8988T (cell line): ENCODE measurements at regions not wholly inside any gene's neighbourhood (a gene's known extent, or its start where the extent isn't known, plus 50 kb on each side); places are given as distances from the start of the nearest gene placed in this dataset.

Experiments
- DNase-seq: peaks from one replicate; pipeline ENCODE4 v3.0.0; 2011

DNA sequence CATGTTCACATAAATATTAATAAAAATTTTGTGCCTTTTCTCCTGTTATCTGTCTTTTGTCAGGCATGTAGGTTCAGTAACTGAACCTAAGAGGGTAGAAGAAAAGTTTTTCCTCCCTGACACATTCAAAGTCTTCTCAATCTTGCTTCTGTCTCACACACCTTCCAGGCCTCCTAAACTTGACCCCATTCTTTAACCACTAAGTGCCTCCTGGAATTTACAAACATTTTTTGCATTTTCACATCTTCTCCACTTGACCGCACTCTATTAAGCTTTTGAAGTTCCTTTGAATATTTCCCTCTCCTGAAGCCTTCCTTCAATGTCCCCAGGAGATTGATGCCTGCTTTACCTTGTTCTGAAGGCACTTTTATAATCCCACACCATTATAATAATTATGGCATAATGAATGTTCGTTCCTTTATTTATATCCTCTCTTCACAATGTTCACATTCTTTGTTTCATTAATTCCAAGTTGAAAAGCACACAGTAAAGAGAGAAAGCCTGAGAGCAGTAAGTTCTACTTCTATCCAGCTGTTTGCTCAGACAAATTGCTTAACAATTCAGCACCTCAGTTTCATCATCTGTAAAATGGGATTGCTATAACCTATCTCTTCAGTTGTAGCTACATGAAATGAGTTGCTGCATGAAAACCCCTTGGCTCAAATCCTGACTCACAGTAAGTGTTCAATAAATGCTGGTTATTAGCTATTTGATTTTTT is 184.8 kb upstream of the KLHL29 start:
- DNase-seq, result no peak

- DNase-seq, result no peak
Measured at GRCh38 chr2:23200787-23201114, 184.2 kb upstream of the KLHL29 start.

DNA sequence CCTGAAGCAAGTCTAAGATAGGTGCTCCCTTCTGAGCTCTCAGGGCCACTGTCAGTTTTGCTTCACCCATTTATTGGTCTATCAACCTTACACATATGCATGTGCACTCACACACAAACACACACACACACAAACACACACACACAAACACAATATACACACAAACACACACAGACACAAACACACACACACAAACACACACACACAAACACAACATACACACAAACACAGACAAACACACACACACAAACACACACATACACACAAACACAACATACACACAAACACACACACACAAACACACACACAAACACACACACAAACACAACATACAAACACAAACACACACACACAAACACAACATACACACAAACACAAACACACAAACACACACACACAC is 181.6 kb upstream of the KLHL29 start:
- DNase-seq, result no peak

DNA sequence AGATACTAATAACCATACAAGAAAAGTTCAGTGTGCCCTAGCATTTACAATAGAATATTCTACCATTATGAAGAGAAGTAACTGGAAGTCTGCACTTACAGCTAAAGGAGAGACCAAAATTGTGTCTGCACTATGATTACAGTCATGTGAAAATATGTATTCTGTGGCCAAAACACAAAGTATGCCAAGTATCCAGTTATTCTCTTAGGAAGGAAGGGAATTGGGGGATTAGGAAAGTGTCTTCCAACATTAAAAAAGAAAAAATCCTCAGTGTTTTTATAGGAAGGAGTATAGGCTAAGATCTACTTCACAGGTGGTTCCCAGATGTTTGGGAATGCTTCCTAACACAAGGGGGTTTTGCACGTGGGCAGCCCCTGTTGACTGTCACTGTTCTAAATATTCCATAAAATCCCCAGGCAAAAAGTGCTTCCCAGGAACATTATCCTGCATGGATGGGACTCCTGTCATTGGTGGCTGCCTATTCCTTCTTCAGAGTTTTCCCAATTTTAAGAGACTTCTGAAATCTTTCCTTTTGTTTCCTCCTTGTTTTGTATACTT is 180.2 kb upstream of the KLHL29 start:
- no peak for DNase-seq

GRCh38 chr2:23206650-23207049 is 178.3 kb upstream of the KLHL29 start:
- no peak for DNase-seq

DNA sequence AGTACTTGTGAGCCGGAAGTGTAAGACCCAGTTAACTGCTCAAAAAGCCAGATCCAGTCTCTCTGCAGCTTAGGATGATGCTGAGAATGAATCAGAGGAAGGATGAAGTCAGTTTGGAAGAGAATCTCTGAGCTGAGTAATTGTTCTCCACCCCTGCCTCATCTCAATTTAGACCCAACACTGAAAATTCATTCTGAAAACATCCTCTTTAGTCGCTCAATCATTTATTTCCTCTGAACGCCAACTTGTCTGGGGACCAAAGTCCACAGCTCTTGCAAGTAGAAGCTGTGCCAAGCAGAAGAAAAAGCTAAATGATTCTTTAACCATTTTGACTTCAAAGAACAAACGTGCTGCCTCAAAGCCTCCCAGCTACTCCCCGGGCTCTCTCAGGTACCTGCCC is 177.1 kb upstream of the KLHL29 start:
- no peak for DNase-seq

DNA sequence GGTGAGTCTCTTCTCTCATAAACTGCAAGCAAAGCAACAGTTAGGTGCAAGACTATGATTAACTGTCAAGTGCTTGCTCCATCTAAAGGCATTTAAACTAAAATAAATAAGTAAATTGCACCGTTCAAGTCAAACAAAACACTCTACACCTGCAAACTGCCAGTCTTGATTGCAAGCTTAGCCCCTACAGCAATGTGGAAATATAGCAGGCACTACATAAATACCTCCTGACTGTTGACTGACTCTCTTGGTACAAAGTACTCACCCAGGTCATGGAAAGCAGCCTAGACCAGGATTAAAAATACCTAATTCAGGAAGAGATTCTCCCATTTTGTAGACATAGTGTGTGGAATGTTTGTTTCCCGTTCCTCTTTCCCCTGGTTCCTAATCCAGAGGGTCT is 176.6 kb upstream of the KLHL29 start:
- DNase-seq, result no peak

DNA sequence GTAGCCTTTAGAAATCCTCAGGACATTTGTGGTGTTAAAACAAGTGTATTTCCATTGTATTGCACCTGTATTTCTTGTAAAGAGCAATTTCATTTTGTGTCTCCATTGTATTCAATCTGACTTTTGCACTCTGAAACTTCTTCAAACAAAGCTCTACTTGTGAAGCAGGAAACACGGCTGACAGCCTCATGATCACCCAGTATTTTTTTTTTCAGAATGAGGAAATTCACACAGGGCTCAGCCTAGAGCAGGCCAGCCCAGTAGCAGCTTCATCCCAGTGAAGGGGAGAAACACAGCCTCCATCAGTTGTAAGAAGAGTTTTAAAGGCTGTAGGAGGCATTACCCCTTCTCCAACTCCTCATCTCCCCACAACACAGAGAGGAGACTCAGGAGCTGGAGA is 175.9 kb upstream of the KLHL29 start:
- DNase-seq, result no peak

DNA sequence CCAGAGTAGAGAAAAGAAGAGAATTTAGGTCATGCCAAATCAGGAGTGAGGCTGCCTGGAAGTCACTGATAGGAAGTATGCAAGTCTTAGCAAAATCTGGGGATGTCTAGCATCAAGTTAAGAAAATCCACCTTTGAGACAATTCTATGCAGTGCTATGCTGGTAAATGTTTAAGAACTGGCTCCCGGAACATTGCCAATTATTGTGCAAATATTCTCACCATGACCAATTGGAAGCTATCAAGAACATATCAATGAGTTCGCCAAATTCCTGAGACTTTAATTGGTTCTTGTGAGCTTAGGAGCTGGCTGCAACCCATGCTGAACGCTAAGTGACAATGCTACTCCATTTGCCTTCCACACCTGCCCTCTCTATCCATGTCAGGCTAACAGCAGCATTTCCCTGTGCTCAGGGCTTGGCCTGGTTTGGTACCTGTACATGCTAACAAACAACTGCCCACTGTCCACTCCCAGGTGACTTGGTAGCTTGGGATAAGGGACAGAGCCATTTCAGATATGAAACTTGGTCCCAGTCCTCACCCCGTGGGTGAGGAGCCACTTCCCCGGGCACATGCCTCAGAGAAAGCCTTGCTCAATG is 172.9 kb upstream of the KLHL29 start:
- DNase-seq, result no peak

- no peak for DNase-seq
Measured at GRCh38 chr2:23213196-23213595, 171.8 kb upstream of the KLHL29 start.

DNA sequence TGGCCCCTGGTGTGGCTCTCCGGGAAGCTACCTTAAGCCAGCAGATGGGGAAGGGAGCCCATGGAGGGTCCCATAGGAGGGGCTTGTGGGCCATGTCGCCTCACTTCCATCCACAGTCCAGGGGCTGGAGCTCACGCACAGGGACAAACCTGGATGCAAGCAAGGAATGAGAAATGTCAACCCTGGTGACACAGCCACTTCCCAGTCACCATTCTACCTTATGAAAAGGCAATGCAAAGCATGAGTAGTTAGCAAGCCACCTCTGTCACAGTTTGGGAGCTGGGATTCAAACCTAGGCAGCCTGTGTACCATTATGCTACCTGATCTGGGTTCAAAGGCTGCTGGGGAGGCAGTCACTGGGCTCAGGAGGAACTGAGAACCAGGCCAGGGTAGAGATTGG is 170.0 kb upstream of the KLHL29 start:
- DNase-seq, result no peak

DNA sequence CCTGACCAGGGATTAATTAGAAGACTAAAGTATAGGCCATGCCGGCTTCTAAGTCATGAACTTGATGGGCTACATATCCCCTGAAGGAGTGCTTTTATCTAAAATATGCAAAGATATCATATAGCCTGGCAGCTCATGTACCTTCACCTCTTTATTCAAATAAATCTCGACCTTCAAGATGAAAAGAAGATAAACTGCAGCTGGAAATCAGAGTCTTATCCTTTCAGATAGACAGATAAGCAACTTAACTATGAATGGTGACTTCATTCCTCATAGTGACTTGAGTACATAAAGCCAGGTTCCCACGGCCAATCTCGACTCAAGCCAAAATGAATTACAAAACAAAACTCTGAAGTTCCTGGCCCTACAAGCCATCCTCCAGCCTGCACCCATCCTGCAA is 165.3 kb upstream of the KLHL29 start:
- no peak for DNase-seq

- no peak for DNase-seq
Measured at GRCh38 chr2:23220513-23221094, 164.4 kb upstream of the KLHL29 start.

DNA sequence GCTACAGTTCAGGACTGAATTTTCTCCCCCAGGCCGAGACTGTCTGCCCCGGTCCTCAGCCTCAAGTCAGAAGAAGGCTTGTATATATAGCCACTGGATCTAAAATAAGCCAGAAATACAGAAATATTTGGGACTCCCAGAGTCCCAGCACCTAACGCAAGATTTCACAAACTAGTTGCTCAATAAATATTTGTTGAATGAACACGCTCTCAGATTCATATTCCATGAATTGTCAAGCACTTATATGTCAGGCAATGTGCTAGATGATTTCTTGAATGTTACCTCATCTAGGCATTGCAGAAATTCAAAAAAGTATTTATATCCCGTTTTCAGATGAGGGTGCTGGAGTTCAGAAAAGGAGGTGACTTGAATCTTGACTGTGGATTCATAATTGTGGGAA is 163.7 kb upstream of the KLHL29 start:
- no peak for DNase-seq

DNA sequence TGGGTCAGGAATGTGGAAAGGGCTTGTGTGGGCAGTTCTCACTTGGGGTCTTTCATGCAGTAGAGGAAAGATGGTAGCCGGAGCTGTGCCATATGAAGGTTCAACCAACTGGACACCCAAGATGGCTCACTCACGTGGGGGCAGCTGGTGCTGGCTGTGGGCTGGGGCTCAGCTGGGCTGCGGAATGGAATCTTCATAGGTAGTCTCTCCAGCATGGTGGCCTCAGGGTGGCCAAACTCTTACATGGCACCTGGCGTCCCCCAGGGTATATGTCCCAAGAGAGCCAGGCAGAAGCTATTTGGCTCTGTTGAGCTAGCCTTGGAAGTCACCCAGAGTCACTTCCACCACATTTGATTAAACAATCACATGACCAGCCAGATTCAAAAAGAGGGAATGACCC is 163.1 kb upstream of the KLHL29 start:
- DNase-seq, result no peak

DNA sequence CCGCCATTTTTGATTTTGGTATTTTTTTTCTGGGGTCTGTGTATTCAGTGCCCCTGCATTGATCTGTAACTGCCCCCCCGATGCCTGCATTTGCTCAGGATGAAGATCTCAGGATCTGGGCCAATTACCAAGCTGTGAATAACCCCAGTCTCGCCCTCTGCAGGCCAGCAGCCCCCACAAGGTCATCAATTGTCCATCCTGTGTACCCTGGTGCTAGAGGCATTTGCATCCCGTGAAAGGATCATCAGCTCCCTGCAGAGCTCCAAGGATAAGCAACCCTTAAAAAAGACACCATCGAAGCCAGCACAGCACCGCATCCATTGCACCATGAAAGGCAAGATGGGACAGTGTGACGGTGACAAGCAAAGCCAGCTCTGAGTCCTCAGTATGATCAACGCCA is 154.1 kb upstream of the KLHL29 start:
- no peak for DNase-seq

DNA sequence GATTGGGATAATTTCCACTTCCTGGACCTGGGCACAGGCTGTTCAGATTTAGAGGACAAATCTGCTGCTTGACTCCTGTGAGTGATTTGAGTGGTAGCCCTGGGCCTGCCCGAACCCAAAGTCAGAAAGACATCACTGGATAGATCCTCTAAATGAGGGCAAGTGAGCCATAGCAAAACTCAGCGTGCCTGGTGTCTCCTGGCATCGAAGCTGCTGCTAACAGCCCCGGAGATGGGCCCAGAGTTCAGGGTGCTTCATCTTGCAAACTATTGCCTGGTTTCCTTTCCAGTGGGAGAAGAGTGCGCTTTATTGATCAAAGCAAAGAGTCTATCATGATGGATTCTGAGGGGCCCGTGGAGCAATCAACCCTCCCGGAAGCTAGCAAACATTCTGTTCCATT is 153.1 kb upstream of the KLHL29 start:
- no peak for DNase-seq

DNA sequence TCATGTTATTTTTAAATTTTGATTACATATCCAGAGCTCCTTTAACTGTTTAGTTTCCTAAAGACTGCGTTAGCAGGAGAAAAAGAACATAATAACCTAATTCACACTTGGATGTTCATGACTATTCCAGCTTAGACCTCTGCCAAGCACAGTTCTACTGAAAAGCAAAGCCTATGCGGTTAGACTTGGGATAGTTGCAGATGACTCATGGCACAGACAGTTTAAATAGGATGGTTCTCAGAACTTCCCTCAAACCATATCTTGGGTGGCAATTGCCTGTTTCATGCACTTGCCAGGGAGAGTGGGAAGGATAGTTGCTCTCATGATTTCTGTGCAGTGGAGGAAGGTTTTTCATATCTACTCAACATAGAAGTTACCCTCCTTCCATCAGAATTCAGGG is 149.7 kb upstream of the KLHL29 start:
- no peak for DNase-seq

DNA sequence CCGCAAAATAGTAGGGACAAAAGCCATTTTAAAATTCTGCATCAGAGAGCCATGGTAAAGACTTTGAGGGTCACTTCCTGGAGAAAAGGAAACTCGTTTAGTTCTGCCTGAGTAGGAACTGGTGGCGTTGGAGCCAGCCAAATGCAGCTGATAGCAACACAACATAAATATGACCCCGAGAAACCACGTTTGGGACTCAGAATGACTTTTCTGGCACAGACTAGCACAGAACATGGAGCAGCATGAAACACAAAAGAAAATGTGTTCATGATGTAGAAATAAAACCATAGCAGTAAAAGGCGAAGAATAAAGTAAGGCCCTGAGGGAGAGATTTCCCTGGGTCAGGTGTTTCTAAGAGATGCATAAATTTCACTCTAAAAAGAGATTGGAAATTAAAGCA is 149.2 kb upstream of the KLHL29 start:
- DNase-seq, result no peak

- no peak for DNase-seq
Measured at GRCh38 chr2:23237147-23237546, 147.8 kb upstream of the KLHL29 start.

DNA sequence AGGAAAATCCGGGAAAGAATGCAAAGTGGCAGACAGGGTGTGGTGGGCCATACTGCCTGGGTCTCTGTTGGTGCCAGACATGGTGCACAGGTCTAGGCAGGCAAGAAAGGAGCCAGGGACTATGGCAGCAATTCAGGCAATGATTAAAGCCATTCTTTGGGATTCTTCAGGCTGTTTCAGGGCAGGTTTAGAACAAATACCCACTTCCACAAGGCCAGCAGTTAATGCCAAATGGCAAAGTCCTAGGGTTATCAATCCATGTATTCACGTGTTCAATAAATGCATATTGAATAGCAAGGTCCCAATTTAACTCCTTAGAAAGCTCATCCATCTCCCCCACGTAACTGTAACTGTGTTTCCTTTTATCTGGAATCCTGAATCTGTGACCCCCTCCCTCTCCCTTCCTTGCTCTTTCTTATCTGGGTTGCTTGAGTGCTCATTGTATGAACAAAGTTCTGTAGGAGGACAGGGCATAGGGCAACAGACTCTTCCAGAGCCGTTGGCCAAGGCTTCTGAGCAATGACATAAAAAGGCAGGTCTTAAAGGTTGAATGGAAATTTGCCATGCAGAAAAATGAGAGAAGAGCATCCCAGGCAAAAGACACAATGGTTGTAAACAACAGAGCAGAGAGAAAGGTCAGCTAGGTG is 146.8 kb upstream of the KLHL29 start:
- no peak for DNase-seq

GRCh38 chr2:23239374-23239773 is 145.6 kb upstream of the KLHL29 start:
- DNase-seq, result no peak

DNA sequence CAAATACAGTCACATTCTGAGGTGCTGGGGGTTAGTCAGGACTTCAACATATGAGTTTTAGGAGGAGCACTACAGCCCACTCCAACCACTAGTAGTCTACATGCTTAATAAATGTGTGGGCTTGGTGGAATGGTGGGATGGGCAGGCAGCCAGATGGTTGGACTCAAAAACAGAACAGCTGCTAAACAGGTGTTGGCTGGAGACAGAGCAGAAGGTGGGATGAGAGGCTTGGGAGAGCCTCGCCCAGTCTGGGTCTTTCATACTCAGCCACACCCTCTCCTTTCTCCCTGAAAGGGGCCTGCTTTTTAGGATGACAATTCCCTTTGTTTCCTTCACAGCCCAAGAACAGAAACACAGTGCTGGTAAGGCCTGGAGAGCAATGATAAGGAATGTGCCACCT is 143.9 kb upstream of the KLHL29 start:
- DNase-seq, result no peak

DNA sequence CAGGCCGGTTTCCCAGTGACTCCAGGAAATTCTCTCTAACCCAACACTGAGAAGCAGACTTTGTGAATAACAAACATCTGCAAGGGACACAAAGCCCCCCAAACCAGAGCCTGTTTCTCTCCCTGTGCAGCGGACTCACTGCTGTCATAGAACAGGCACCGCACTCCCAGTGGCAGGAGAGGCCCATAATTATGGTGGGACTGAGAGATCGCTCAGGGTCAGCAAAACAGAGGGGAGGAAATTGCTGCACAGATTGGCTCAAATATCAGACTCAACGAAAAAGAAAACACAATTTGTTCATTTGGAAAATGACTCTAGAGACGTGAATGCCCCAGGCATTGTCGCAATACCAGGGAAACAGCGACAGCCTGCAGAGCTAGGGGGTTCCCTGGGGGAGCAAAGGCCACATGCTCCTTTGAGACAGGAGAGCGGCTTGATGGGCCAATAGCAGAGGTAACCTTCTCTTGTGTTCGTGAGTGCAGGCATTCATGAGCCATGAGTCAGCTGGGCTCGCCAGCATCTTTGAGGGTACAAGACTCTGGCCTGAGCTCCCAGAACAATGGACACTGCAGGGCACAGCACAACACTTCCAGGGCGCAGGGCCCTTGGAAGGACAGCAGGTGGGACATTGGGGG is 143.3 kb upstream of the KLHL29 start:
- DNase-seq, result no peak
